T-helper 2 cell treated with Interferon-gamma antibody and Interleukin-4, amounts not matched to agents 5 μg/mL and 100 μg/mL, for 36 hours (primary cell): ENCODE measurements at regions not wholly inside any gene's neighbourhood (a gene's known extent, or its start where the extent isn't known, plus 50 kb on each side); places are given as distances from the start of the nearest gene placed in this dataset.

ENCODE experiments used
- DNase-seq: peaks from one replicate; pipeline ENCODE4 v3.0.0; 2021; ENCODE audit warnings: low spot score
- H3K27ac Mint-ChIP-seq: one replicate; pipeline ENCODE4 v1.8.0; 2021; ENCODE audit warnings: mild to moderate bottlenecking, mixed read lengths
- H3K27me3 Mint-ChIP-seq: one replicate; pipeline ENCODE4 v1.8.0; 2021; ENCODE audit warnings: low read depth, mixed read lengths
- H3K36me3 Mint-ChIP-seq: one replicate; pipeline ENCODE4 v1.8.0; 2021; ENCODE audit warnings: low read depth, mixed read lengths
- H3K4me1 Mint-ChIP-seq: one replicate; pipeline ENCODE4 v1.8.0; 2021; ENCODE audit warnings: low read depth, mixed read lengths
- H3K4me3 Mint-ChIP-seq: one replicate; pipeline ENCODE4 v1.8.0; 2022; ENCODE audit warnings: mild to moderate bottlenecking, moderate library complexity, mixed read lengths
- H3K9me3 Mint-ChIP-seq: one replicate; pipeline ENCODE4 v1.8.0; 2021; ENCODE audit warnings: mixed read lengths

GRCh38 chr20:53752971-53753879 lies 159.6 kb upstream of the ZNF217 start:
- Mint-ChIP-seq H3K4me1 (peaks cover 71% of the 10 kb centered on the region), H3K27ac (peak overlapping the region; percentile 91)
- no peak for DNase-seq

GRCh38 chr20:53752583-53752970 lies 158.9 kb upstream of the ZNF217 start:
- Mint-ChIP-seq H3K27me3 (no peaks in the 10 kb centered on the region), H3K27ac (peak overlapping the region; percentile 91), H3K9me3 (no peaks in the 10 kb centered on the region), H3K4me3 (peak overlapping the region; percentile 53), H3K36me3 (peaks cover 2% of the 10 kb centered on the region), H3K4me1 (peaks cover 73% of the 10 kb centered on the region)
- DNase-seq: no peak

More at GRCh38 chr20:53752971-53753879, 159.6 kb upstream of the ZNF217 start:
- H3K9me3 Mint-ChIP-seq: no peaks in the 10 kb centered on the region
- peak overlapping the region; percentile 61 for H3K4me3 Mint-ChIP-seq
- H3K36me3 Mint-ChIP-seq: peaks cover 2% of the 10 kb centered on the region
- no peaks in the 10 kb centered on the region for H3K27me3 Mint-ChIP-seq

- no peaks in the 10 kb centered on the region for H3K9me3 Mint-ChIP-seq
- H3K27ac Mint-ChIP-seq: peak overlapping the region; percentile 91
- peak overlapping the region; percentile 57 for H3K4me3 Mint-ChIP-seq
- peaks cover 73% of the 10 kb centered on the region for H3K4me1 Mint-ChIP-seq
- H3K27me3 Mint-ChIP-seq: no peaks in the 10 kb centered on the region
- no peak for DNase-seq
- peaks cover 2% of the 10 kb centered on the region for H3K36me3 Mint-ChIP-seq
Observed at GRCh38 chr20:53751620-53752318, 158.1 kb upstream of the ZNF217 start.

- peaks cover 68% of the 10 kb centered on the region for H3K4me1 Mint-ChIP-seq
- H3K27me3 Mint-ChIP-seq: no peaks in the 10 kb centered on the region
- DNase-seq: peak; percentile 58
- peaks cover 2% of the 10 kb centered on the region for H3K36me3 Mint-ChIP-seq
- peak overlapping the region; percentile 91 for H3K27ac Mint-ChIP-seq
- peak overlapping the region; percentile 57 for H3K4me3 Mint-ChIP-seq
- H3K9me3 Mint-ChIP-seq: no peaks in the 10 kb centered on the region
Observed at GRCh38 chr20:53750827-53751619, 157.4 kb upstream of the ZNF217 start.

- peak overlapping the region; percentile 78 for H3K27ac Mint-ChIP-seq
- peaks cover 59% of the 10 kb centered on the region for H3K4me1 Mint-ChIP-seq
- no peaks in the 10 kb centered on the region for H3K36me3 Mint-ChIP-seq
- H3K27me3 Mint-ChIP-seq: no peaks in the 10 kb centered on the region
- H3K9me3 Mint-ChIP-seq: no peaks in the 10 kb centered on the region
- peak overlapping the region; percentile 6 for H3K4me3 Mint-ChIP-seq
- no peak for DNase-seq
Observed at GRCh38 chr20:53749499-53749898, 155.9 kb upstream of the ZNF217 start.

- Mint-ChIP-seq H3K36me3 (no peaks in the 10 kb centered on the region), H3K9me3 (no peaks in the 10 kb centered on the region), H3K4me1 (peaks cover 54% of the 10 kb centered on the region), H3K27me3 (no peaks in the 10 kb centered on the region), H3K4me3 (peak overlapping the region; percentile 6), H3K27ac (peak overlapping the region; percentile 78)
- no peak for DNase-seq
Observed at GRCh38 chr20:53748821-53749421, 155.3 kb upstream of the ZNF217 start.

GRCh38 chr20:53748176-53748575 lies 154.5 kb upstream of the ZNF217 start:
- no peak for DNase-seq
- H3K4me1 Mint-ChIP-seq: peaks cover 50% of the 10 kb centered on the region
- H3K27ac Mint-ChIP-seq: peak overlapping the region; percentile 78
- no peaks in the 10 kb centered on the region for H3K27me3 Mint-ChIP-seq
- no peaks in the 10 kb centered on the region for H3K9me3 Mint-ChIP-seq
- H3K4me3 Mint-ChIP-seq: no peak overlapping the region
- H3K36me3 Mint-ChIP-seq: no peaks in the 10 kb centered on the region

- DNase-seq: no peak
Observed at GRCh38 chr20:53743607-53744260, 150.1 kb upstream of the ZNF217 start.

GRCh38 chr20:53742685-53743081 lies 149.0 kb upstream of the ZNF217 start:
- Mint-ChIP-seq H3K27me3 (no peaks in the 10 kb centered on the region), H3K4me1 (peaks cover 29% of the 10 kb centered on the region), H3K9me3 (no peaks in the 10 kb centered on the region), H3K36me3 (no peaks in the 10 kb centered on the region), H3K4me3 (no peak overlapping the region), H3K27ac (no peak overlapping the region)
- no peak for DNase-seq

More at GRCh38 chr20:53743607-53744260, 150.1 kb upstream of the ZNF217 start:
- no peak overlapping the region for H3K27ac Mint-ChIP-seq
- H3K4me3 Mint-ChIP-seq: no peak overlapping the region
- peaks cover 34% of the 10 kb centered on the region for H3K4me1 Mint-ChIP-seq
- no peaks in the 10 kb centered on the region for H3K9me3 Mint-ChIP-seq
- no peaks in the 10 kb centered on the region for H3K27me3 Mint-ChIP-seq
- no peaks in the 10 kb centered on the region for H3K36me3 Mint-ChIP-seq

- no peak overlapping the region for H3K27ac Mint-ChIP-seq
- H3K36me3 Mint-ChIP-seq: no peaks in the 10 kb centered on the region
- no peak overlapping the region for H3K4me3 Mint-ChIP-seq
- no peaks in the 10 kb centered on the region for H3K27me3 Mint-ChIP-seq
- DNase-seq: no peak
- no peaks in the 10 kb centered on the region for H3K9me3 Mint-ChIP-seq
- H3K4me1 Mint-ChIP-seq: peaks cover 39% of the 10 kb centered on the region
Observed at GRCh38 chr20:53741726-53742028, 148.0 kb upstream of the ZNF217 start.

- Mint-ChIP-seq H3K4me1 (peaks cover 49% of the 10 kb centered on the region), H3K27ac (peak overlapping the region; percentile 89)
- no peak for DNase-seq
Observed at GRCh38 chr20:53739799-53740785, 146.5 kb upstream of the ZNF217 start.

More at GRCh38 chr20:53739799-53740785, 146.5 kb upstream of the ZNF217 start:
- Mint-ChIP-seq H3K27me3 (no peaks in the 10 kb centered on the region), H3K9me3 (no peaks in the 10 kb centered on the region), H3K4me3 (peak overlapping the region; percentile 79), H3K36me3 (no peaks in the 10 kb centered on the region)
